GM23338 (cell line): ENCODE measurements at regions not wholly inside any gene's neighbourhood (a gene's known extent, or its start where the extent isn't known, plus 50 kb on each side); places are given as distances from the start of the nearest gene placed in this dataset.

Source experiments
- ATAC-seq: fragments of 200-7000 bp; cut with Tn5 transposase; 3 replicates; pipeline ENCODE4 v1.9.1; 2020
- DNase-seq: peaks from one replicate; pipeline ENCODE4 v3.0.0-alpha.2; 2015; ENCODE audit warnings: low spot score
- H2AFZ ChIP-seq: fragments of 200-600 bp; sonication (generic); 2 replicates; pipeline ENCODE4 v1.8.0; 2016; ENCODE audit warnings: antibody characterized with exemption, mild to moderate bottlenecking, moderate library complexity
- H3F3A ChIP-seq: fragments of 200-600 bp; sonication (generic); replicated peaks from 2 replicates; pipeline ENCODE4 v1.8.0; 2017; ENCODE audit warnings: antibody characterized with exemption, mixed run types, low read depth
- H3K27ac ChIP-seq: fragments of 200-600 bp; sonication (generic); 2 replicates; pipeline ENCODE4 v1.6.1; 2016; ENCODE audit warnings: low read depth
- H3K27me3 ChIP-seq: fragments of 200-600 bp; sonication (generic); 2 replicates; pipeline ENCODE4 v1.8.0; 2016; ENCODE audit warnings: mild to moderate bottlenecking, mixed run types, moderate library complexity; ENCODE audit not compliant: insufficient read depth
- H3K36me3 ChIP-seq: fragments of 200-600 bp; sonication (generic); 2 replicates; pipeline ENCODE4 v1.8.0; 2016; ENCODE audit warnings: mild to moderate bottlenecking; ENCODE audit not compliant: insufficient read depth
- H3K4me1 ChIP-seq: fragments of 200-600 bp; sonication (generic); 2 replicates; pipeline ENCODE4 v1.8.0; 2016; ENCODE audit warnings: mild to moderate bottlenecking, moderate library complexity; ENCODE audit not compliant: insufficient read depth
- H3K4me2 ChIP-seq: fragments of 200-600 bp; sonication (generic); 2 replicates; pipeline ENCODE4 v1.7.1; 2017; ENCODE audit warnings: mixed run types
- H3K4me3 ChIP-seq: fragments of 200-600 bp; sonication (generic); 2 replicates; pipeline ENCODE4 v1.6.1; 2016; ENCODE audit warnings: mixed run types
- H3K79me2 ChIP-seq: fragments of 200-600 bp; sonication (generic); replicated peaks from 2 replicates; pipeline ENCODE4 v1.8.0; 2017; ENCODE audit warnings: mild to moderate bottlenecking; ENCODE audit not compliant: insufficient read depth
- H3K9me2 ChIP-seq: fragments of 200-600 bp; sonication (generic); 2 replicates; pipeline ENCODE4 v1.8.0; 2017; ENCODE audit not compliant: insufficient read depth
- H4K20me1 ChIP-seq: fragments of 200-600 bp; sonication (generic); replicated peaks from 2 replicates; pipeline ENCODE4 v1.8.0; 2017; ENCODE audit warnings: mild to moderate bottlenecking; ENCODE audit not compliant: insufficient read depth
- H3K27ac Mint-ChIP-seq: 2 replicates; pipeline ENCODE4 v1.8.0; 2020; ENCODE audit warnings: inconsistent platforms, mild to moderate bottlenecking, moderate library complexity, mixed read lengths
- H3K27me3 Mint-ChIP-seq: 3 replicates; pipeline ENCODE4 v1.8.0; 2022; ENCODE audit warnings: low read depth, mild to moderate bottlenecking, moderate library complexity, mixed read lengths, inconsistent platforms; ENCODE audit not compliant: insufficient read depth, poor library complexity
- H3K36me3 Mint-ChIP-seq: 3 replicates; pipeline ENCODE4 v1.8.0; 2021; ENCODE audit warnings: low read depth, mild to moderate bottlenecking, inconsistent platforms, moderate library complexity, mixed read lengths
- H3K4me1 Mint-ChIP-seq: 3 replicates; pipeline ENCODE4 v1.8.0; 2020; ENCODE audit warnings: mild to moderate bottlenecking, inconsistent platforms, mixed read lengths
- H3K4me3 Mint-ChIP-seq: 3 replicates; pipeline ENCODE4 v1.8.0; 2021; ENCODE audit warnings: moderate library complexity, mild to moderate bottlenecking, inconsistent platforms, mixed read lengths
- H3K9me3 Mint-ChIP-seq: 3 replicates; pipeline ENCODE4 v1.8.0; 2020; ENCODE audit warnings: moderate library complexity, mild to moderate bottlenecking, inconsistent platforms, mixed read lengths
- CREB1 ChIP-seq: fragments of 250-450 bp; sonication (Bioruptor Pico); IDR thresholded peaks from 2 replicates; pipeline ENCODE4 v1.5.0; 2020; ENCODE audit warnings: low read depth, mild to moderate bottlenecking, moderate library complexity
- CTCF ChIP-seq, 2 experiments: fragments of 200-600 bp in 1 of 2; sonication (generic) in 1 of 2; conservative IDR thresholded peaks; 2 replicates each; pipeline versions ENCODE4 v1.5.1 to v1.6.1; 2016 to 2017; ENCODE audit warnings: antibody characterized with exemption in 2 of 2, low read depth in 2 of 2, mild to moderate bottlenecking in 2 of 2, moderate library complexity in 1 of 2
- ETS1 ChIP-seq: IDR thresholded peaks from 2 replicates; pipeline ENCODE4 v1.6.1; 2016; ENCODE audit warnings: antibody characterized with exemption
- EZH2 ChIP-seq: fragments of 200-600 bp; sonication (generic); IDR thresholded peaks from one replicate; pipeline ENCODE4 v1.8.0; 2017; ENCODE audit warnings: antibody characterized with exemption, mild to moderate bottlenecking, low read depth; ENCODE audit not compliant: unreplicated experiment
- EZH2phosphoT487 ChIP-seq: fragments of 200-600 bp; sonication (generic); IDR thresholded peaks from one replicate; pipeline ENCODE4 v1.8.1; 2018; ENCODE audit warnings: antibody characterized with exemption; ENCODE audit not compliant: unreplicated experiment
- JUNB ChIP-seq: IDR thresholded peaks from one replicate; pipeline ENCODE4 v1.6.1; 2016; ENCODE audit warnings: antibody characterized with exemption; ENCODE audit not compliant: unreplicated experiment
- NANOG ChIP-seq: IDR thresholded peaks from 2 replicates; pipeline ENCODE4 v1.6.1; 2016; ENCODE audit warnings: antibody characterized with exemption, borderline replicate concordance
- POLR2AphosphoS5 ChIP-seq: IDR thresholded peaks from 2 replicates; pipeline ENCODE4 v1.6.1; 2016; ENCODE audit warnings: antibody characterized with exemption, low read depth
- REST ChIP-seq: IDR thresholded peaks from one replicate; pipeline ENCODE4 v1.6.1; 2018; ENCODE audit warnings: antibody characterized with exemption; ENCODE audit not compliant: unreplicated experiment
- STAT1 ChIP-seq: IDR thresholded peaks from one replicate; pipeline ENCODE4 v1.6.1; 2016; ENCODE audit warnings: antibody characterized with exemption; ENCODE audit not compliant: unreplicated experiment
- ZNF114 ChIP-seq: fragments of 250-450 bp; sonication (Bioruptor Pico); IDR thresholded peaks from 2 replicates; pipeline ENCODE4 v1.5.0; 2020; ENCODE audit warnings: mild to moderate bottlenecking, moderate library complexity
- ZNF331 ChIP-seq: fragments of 250-450 bp; sonication (Bioruptor Pico); IDR thresholded peaks from 2 replicates; pipeline ENCODE4 v1.5.0; 2020; ENCODE audit warnings: low read depth, mild to moderate bottlenecking, moderate library complexity
- ZNF462 ChIP-seq: fragments of 250-450 bp; sonication (Bioruptor Pico); IDR thresholded peaks from 2 replicates; pipeline ENCODE4 v1.5.0; 2020; ENCODE audit warnings: mild to moderate bottlenecking, moderate library complexity

- H3K27me3 ChIP-seq = no peaks in the 10 kb centered on the region
- no peak overlapping the region for H3K4me3 ChIP-seq
- H4K20me1 ChIP-seq = no peaks in the 10 kb centered on the region
- no peak overlapping the region for H3K27ac ChIP-seq
- H3K9me3 Mint-ChIP-seq = no peaks in the 10 kb centered on the region; the same call in 2 of the 3 replicates
- H3K27ac Mint-ChIP-seq = no peak overlapping the region
- H3K36me3 ChIP-seq = no peaks in the 10 kb centered on the region
- H3K36me3 Mint-ChIP-seq = no peaks in the 10 kb centered on the region
- no peaks in the 10 kb centered on the region for H3F3A ChIP-seq
- H3K4me3 Mint-ChIP-seq = no peak overlapping the region
- H3K79me2 ChIP-seq = no peaks in the 10 kb centered on the region
- H3K4me1 ChIP-seq = no peaks in the 10 kb centered on the region
- ATAC-seq (no peak), DNase-seq (no peak)
- H3K9me2 ChIP-seq = no peaks in the 10 kb centered on the region
- H3K4me1 Mint-ChIP-seq = no peaks in the 10 kb centered on the region; the same call in 2 of the 3 replicates
- TF ChIP-seq CTCF (conservative IDR thresholded peaks at IDR 0.05; ENCODE audit: low read depth in 2 of 2) = no peak
- no peak for TF ChIP-seq ZNF462 (CRISPR knock-in tag)
- no peak for TF ChIP-seq REST
- TF ChIP-seq CREB1 (CRISPR knock-in tag) = no peak
- no peak for TF ChIP-seq ETS1
- TF ChIP-seq NANOG = no peak
- TF ChIP-seq EZH2phosphoT487 = no peak
- TF ChIP-seq ZNF331 = no peak
- TF ChIP-seq EZH2 = no peak
- no peak for TF ChIP-seq ZNF114 (CRISPR knock-in tag)
- no peak for TF ChIP-seq STAT1
- TF ChIP-seq POLR2AphosphoS5 = no peak
- no peak for TF ChIP-seq JUNB
- no peak overlapping the region for H3K4me2 ChIP-seq
- no peak overlapping the region for H2AFZ ChIP-seq
- H3K27me3 Mint-ChIP-seq = peaks cover 2% of the 10 kb centered on the region
Observed at GRCh38 chrX:39399387-39399786, 598.1 kb downstream of the MID1IP1 start.
